Sigmoid colon (tissue), 6 donors: ENCODE measurements at regions not wholly inside any gene's neighbourhood (a gene's known extent, or its start where the extent isn't known, plus 50 kb on each side); places are given as distances from the start of the nearest gene placed in this dataset.

Experiments
- DNase-seq: peaks from one replicate; pipeline ENCODE4 v3.0.0-alpha.2; 2019
- H3K27ac ChIP-seq, 4 donors: fragments of 200-600 bp; sonication (generic); one replicate each; pipeline ENCODE4 v1.5.1; 2016 to 2019; ENCODE audit warnings: mild to moderate bottlenecking in 1 of 4
- H3K27me3 ChIP-seq, 3 donors: fragments of 200-600 bp; sonication (generic); one replicate each; pipeline ENCODE4 v1.5.1; 2019; ENCODE audit warnings: mild to moderate bottlenecking in 1 of 3
- H3K36me3 ChIP-seq, 4 donors: fragments of 200-600 bp; sonication (generic); one replicate each; pipeline ENCODE4 v1.5.1; 2016 to 2019
- H3K4me1 ChIP-seq, 4 donors: fragments of 200-600 bp; sonication (generic); one replicate each; pipeline ENCODE4 v1.5.1; 2017 to 2019
- H3K4me3 ChIP-seq, 4 donors: fragments of 200-600 bp; sonication (generic); one replicate each; pipeline ENCODE4 v1.5.1; 2017 to 2019; ENCODE audit warnings: mild to moderate bottlenecking in 2 of 4, moderate library complexity in 1 of 4
- H3K9me3 ChIP-seq, 4 donors: fragments of 200-600 bp in 3 of 4; sonication (generic) in 3 of 4; one replicate each; pipeline versions ENCODE4 v1.5.1 to v1.6.1; 2013 to 2019
- EP300 ChIP-seq, 4 donors: sonication (generic); formaldehyde crosslinking; IDR thresholded peaks; one replicate each; pipeline ENCODE4 v1.6.1; 2017; ENCODE audit warnings: antibody characterized with exemption in 4 of 4
- POLR2A ChIP-seq, 2 donors: fragments of 450-650 bp; IDR thresholded peaks; one replicate each; pipeline ENCODE4 v1.6.1; 2016; ENCODE audit warnings: antibody characterized with exemption in 2 of 2, mild to moderate bottlenecking in 2 of 2, moderate library complexity in 2 of 2
- POLR2AphosphoS5 ChIP-seq, 4 donors: sonication (generic); formaldehyde crosslinking; IDR thresholded peaks; one replicate each; pipeline ENCODE4 v1.6.1; 2017; ENCODE audit warnings: antibody characterized with exemption in 4 of 4
- WGBS, 2 donors: extraction: QIAGEN DNeasy Blood & Tissue Kit; methylation state at CpG; one replicate each; pipeline ENCODE4 v1.1.7; 2013; 5-methylcytosine and 5-hydroxymethylcytosine counted together
- intact Hi-C: fragments of 100-400 bp; cut with DNase I; formaldehyde crosslinking; loops from one replicate; pipeline ENCODE4 v1.15.1; 2023
- TF ChIP-seq, protein P1 (sequence below), 4 experiments: fragments of 450-650 bp in 3 of 4; fragments of 200-600 bp in 1 of 4; IDR thresholded peaks; one replicate each; pipeline ENCODE4 v1.5.1; 2016 to 2019; ENCODE audit warnings: antibody characterized with exemption in 4 of 4, mild to moderate bottlenecking in 3 of 4, moderate library complexity in 2 of 4
- donor health status: healthy with polysubstance abuse.
- donor health status: healthy.

DNA sequence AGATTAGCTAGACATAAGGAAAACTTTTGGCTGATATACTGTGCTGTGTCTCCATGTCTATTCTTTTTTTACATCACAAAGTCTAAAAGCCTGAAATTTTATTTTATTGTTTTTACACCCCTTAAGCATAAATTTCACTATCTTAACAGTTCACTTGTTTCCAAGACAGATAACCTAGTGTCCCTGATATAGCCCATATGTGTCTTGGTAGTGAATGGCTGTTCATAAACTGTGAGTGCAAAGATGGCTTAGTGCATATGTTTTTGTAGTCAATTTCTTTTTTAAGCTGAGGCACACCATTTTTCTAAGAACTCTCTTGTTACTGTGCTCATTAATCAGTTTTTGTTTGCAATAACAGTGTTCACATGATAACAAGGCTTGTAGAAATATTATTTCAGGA, 381.1 kb downstream of the OXSM start:
- Histone ChIP-seq H3K27me3 (no peaks in the 10 kb centered on the region), H3K36me3 (no peaks in the 10 kb centered on the region), H3K27ac (no peak overlapping the region), H3K4me1 (no peaks in the 10 kb centered on the region), H3K9me3 (no peaks in the 10 kb centered on the region), H3K4me3 (no peak overlapping the region)
- no peak for TF ChIP-seq POLR2A (IDR thresholded peaks at IDR 0.05)
- TF ChIP-seq POLR2AphosphoS5 (IDR thresholded peaks at IDR 0.05) = no peak
- no peak for TF ChIP-seq EP300 (IDR thresholded peaks at IDR 0.05)
- TF ChIP-seq, protein P1, sequence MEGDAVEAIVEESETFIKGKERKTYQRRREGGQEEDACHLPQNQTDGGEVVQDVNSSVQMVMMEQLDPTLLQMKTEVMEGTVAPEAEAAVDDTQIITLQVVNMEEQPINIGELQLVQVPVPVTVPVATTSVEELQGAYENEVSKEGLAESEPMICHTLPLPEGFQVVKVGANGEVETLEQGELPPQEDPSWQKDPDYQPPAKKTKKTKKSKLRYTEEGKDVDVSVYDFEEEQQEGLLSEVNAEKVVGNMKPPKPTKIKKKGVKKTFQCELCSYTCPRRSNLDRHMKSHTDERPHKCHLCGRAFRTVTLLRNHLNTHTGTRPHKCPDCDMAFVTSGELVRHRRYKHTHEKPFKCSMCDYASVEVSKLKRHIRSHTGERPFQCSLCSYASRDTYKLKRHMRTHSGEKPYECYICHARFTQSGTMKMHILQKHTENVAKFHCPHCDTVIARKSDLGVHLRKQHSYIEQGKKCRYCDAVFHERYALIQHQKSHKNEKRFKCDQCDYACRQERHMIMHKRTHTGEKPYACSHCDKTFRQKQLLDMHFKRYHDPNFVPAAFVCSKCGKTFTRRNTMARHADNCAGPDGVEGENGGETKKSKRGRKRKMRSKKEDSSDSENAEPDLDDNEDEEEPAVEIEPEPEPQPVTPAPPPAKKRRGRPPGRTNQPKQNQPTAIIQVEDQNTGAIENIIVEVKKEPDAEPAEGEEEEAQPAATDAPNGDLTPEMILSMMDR (IDR thresholded peaks at IDR 0.05) = no peak
- DNase-seq = no peak
- intact Hi-C loops = no loop called here

DNA sequence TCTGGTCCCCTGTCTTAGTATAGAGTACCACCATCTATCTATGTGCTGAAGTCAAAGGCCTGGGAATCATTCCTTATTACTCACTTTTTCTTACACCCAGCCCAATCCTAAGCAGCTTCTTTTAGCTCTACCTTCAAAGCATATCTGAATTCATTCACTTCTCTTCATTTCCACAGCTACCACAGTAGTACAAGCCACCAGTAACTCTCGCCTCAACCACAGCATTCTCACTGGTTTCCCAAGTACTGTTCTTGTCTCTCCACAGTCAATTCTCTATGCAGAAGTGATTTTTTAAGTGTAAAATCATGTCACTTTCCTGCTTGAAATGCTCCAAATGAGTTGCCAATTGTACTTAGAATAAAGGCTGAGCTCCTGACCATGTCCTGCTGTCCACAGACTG, 401.7 kb downstream of the OXSM start:
- WGBS, 2 donors = 87 to 93% methylated on average over 1 of the region's 1 CpG
- intact Hi-C loops = no loop called here

GRCh38 chr3:26193558-26193957, 403.7 kb downstream of the OXSM start:
- Histone ChIP-seq H3K27ac (no peak overlapping the region), H3K4me1 (no peaks in the 10 kb centered on the region), H3K36me3 (no peaks in the 10 kb centered on the region), H3K27me3 (no peaks in the 10 kb centered on the region), H3K9me3 (peaks cover 0 to 6% (median 2%) of the 10 kb centered on the region in 4 donors), H3K4me3 (no peak overlapping the region)
- intact Hi-C loops = no loop called here
- no peak for DNase-seq
- TF ChIP-seq POLR2AphosphoS5 (IDR thresholded peaks at IDR 0.05) (no peak), EP300 (IDR thresholded peaks at IDR 0.05) (no peak), POLR2A (IDR thresholded peaks at IDR 0.05) (no peak)
- TF ChIP-seq, protein P1 (IDR thresholded peaks at IDR 0.05) = no peak
- WGBS, 2 donors = 53 to 64% methylated on average over 3 of the region's 3 CpGs

More for the DNA sequence above, 401.7 kb downstream of the OXSM start:
- Histone ChIP-seq H3K9me3 (peaks cover 0 to 6% (median 2%) of the 10 kb centered on the region in 4 donors), H3K27me3 (no peaks in the 10 kb centered on the region), H3K4me1 (no peaks in the 10 kb centered on the region), H3K27ac (no peak overlapping the region), H3K4me3 (no peak overlapping the region), H3K36me3 (no peaks in the 10 kb centered on the region)
- no peak for TF ChIP-seq EP300 (IDR thresholded peaks at IDR 0.05)
- TF ChIP-seq, protein P1 (IDR thresholded peaks at IDR 0.05) = no peak
- no peak for TF ChIP-seq POLR2AphosphoS5 (IDR thresholded peaks at IDR 0.05)
- TF ChIP-seq POLR2A (IDR thresholded peaks at IDR 0.05) = no peak
- no peak for DNase-seq

DNA sequence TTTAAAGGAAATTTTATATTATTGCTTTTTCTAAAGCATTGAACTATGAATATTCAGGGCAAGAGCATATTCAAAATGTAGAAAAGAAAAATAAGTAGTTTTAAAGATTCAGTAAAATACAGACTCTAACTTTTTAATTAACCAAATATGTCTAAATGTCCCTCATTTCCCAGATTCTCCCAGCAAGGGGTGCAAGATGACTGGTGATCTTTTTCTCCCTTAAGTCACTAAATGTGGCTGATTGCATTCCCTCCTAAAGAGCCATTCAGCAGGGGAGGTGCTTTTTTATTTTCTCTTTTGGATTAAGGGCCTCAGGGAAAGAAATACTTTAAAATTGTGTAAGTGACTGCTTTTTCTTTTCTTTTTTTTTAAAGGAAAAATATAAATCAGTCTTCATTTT, 406.9 kb downstream of the OXSM start:
- no peaks in the 10 kb centered on the region for H3K36me3 ChIP-seq
- H3K4me1 ChIP-seq = no peaks in the 10 kb centered on the region
- intact Hi-C loops = no loop called here
- DNase-seq = no peak
- H3K27ac ChIP-seq = no peak overlapping the region
- no peak overlapping the region for H3K4me3 ChIP-seq
- H3K27me3 ChIP-seq = no peaks in the 10 kb centered on the region
- no peaks in the 10 kb centered on the region for H3K9me3 ChIP-seq
- no peak for TF ChIP-seq EP300 (IDR thresholded peaks at IDR 0.05)
- no peak for TF ChIP-seq POLR2AphosphoS5 (IDR thresholded peaks at IDR 0.05)
- TF ChIP-seq, protein P1 (IDR thresholded peaks at IDR 0.05) = no peak
- TF ChIP-seq POLR2A (IDR thresholded peaks at IDR 0.05) = no peak

DNA sequence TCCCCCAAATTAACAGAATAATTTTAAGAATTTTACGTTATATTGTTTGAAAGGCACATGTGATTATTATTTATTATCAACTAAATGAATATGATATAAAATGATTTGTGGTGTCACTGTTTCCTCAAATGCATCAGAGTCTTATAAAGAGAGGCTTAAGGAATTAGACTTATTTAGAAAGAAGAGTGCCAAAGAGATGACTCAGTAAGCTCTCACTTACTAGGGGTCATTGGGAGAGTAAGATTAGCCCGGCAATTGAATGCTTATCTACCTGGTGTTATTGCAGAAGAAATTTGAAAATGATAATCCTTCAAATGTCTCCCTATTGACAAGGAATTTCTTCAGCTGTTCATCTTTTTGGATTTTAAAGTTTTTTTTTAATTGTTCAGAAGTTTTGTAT, 408.7 kb downstream of the OXSM start:
- Histone ChIP-seq H3K4me3 (no peak overlapping the region), H3K27ac (no peak overlapping the region), H3K27me3 (no peaks in the 10 kb centered on the region), H3K4me1 (no peaks in the 10 kb centered on the region), H3K9me3 (no peaks in the 10 kb centered on the region), H3K36me3 (no peaks in the 10 kb centered on the region)
- intact Hi-C loops = no loop called here
- TF ChIP-seq, protein P1 (IDR thresholded peaks at IDR 0.05) = no peak
- TF ChIP-seq POLR2A (IDR thresholded peaks at IDR 0.05) (no peak), EP300 (IDR thresholded peaks at IDR 0.05) (no peak), POLR2AphosphoS5 (IDR thresholded peaks at IDR 0.05) (no peak)
- DNase-seq = no peak
- 67 to 68% methylated on average over 2 of the region's 2 CpGs for WGBS, 2 donors
